MV-4-11 (cell line): ENCODE measurements at regions not wholly inside any gene's neighbourhood (a gene's known extent, or its start where the extent isn't known, plus 50 kb on each side); places are given as distances from the start of the nearest gene placed in this dataset.
"Not testable (repeated sequence)": the region's sequence is repeated elsewhere in the genome, so short reads cannot be mapped to it uniquely, and the experiment has no call there.

ENCODE experiments used
- DNase-seq: peaks from one replicate; lab custom pipeline; 2025; lab: John Stamatoyannopoulos, UW

- no peak for DNase-seq
Measured at GRCh38 chr3:115254492-115255196, 107.6 kb upstream of the ZBTB20 start.

DNA sequence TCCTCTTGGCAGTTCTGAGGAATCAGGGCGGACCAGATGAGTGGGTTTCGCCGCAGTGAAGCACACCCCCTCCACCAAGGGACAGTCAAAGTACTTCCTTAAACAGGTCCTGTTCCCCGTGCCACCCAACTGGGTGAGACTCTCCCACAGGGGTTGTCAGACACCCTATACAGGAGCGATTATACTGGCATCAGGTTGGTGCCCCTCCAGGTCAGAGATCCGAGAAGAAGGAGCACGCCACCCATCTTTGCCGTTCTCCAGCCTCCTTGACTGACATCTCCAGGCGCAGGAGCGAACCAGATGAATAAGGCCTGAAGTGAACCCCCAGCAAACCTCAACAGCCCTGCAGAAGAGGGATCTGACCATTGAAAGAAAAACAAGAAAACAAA, 108.1 kb upstream of the ZBTB20 start:
- DNase-seq, result no peak

- no peak for DNase-seq
Measured at GRCh38 chr3:115270849-115271248, 123.8 kb upstream of the ZBTB20 start.

GRCh38 chr3:115272036-115272824, 125.1 kb upstream of the ZBTB20 start:
- no peak for DNase-seq

DNA sequence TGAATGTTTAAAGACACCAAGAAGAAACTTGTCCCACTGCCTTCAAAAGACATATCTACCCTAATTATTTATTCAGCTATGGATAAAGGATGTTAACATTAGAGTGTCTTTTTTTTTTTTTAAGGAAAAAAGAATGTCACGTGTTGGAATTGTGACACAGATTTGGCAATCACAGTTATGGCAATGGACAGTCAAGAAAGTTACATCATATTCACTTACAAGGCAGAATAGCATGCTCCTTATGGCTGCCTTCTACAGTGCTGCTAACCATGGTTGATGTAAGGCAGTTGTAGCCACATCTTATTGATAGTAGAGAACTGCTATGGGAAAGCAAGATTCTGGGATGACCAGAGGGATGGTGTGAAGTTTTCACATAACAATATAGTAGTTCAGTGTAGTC, 128.8 kb upstream of the ZBTB20 start:
- no peak for DNase-seq

DNA sequence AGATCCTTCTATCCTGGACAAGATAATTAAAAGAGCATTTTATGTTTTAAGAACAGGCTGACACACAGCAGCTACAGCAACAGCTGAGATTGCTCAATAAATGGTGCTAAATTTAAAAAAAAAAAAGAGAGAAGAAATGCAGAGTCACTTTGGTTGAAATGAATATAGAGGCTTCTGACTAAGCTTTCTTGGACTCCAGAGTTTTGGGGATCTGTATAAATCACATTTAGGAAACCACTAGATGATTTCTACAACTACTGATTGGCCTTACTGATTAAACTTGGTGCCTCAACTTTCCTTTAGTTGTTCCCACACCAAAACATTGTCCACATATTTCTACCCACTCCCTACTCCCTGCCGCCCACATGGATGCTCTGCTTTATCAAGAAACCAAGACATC, 132.9 kb upstream of the ZBTB20 start:
- no peak for DNase-seq

DNA sequence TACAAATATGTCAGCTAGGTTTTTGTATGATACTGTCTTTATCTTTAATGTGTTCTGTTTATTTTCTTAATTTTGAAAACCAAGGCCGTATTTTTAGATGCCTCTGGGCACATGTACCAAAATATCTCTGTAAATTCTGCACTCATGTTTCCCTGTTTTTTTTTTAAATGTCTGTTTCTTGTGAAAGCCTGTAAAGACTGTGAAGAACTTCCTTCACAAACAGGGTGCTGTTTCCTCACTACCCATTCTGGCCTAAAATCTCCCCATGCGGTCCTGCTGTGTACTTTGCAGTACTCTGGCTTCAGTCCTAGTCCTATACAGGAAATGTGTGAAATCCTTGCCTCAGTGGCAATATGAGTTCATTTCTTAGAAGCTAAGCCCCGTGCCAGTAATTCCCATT, 133.4 kb upstream of the ZBTB20 start:
- no peak for DNase-seq

DNA sequence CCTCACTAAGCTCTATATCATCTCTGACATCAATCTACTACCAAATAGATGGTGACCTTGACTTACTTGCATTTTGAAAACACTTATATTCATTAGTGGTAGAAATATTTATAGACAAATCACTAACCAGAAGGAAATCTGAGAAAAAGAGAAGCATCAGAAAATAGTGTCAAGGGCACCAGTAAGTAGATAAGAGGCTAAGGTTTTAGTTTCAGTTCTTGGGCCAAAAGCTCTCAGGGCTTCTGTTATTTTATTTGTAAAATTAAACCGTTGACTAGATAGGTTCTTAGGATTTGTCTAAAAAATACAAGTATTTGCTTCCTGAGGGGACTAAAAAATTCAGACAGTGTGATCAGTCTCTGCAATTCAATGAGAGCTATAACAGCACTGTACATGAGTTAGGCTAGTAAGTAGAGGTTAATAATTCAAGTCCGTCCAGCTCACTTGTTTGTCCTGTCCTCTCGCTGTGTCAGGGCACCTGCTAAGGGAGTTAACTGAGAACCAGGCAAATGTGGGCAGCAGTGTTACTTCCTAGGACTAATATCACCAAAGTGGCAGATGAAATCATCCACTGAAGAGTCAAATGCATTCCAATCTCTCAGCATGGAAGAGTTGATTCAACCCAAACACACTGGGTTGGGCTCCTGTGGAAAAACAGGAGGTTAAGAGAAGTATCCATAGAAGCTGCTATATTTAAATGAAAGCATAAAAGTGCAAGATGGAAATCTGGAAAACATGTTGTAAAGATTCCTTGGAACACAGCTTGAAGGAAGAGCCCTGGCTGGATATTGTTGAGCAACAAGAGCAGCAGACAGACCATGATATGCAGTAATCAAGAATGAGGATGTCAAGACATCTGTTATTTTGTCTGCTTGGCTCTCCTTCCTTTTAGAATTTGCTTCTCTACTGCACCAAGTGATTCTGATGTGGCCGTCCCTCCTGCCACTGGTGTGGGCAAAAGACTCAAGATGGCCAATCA, 134.9 kb upstream of the ZBTB20 start:
- DNase-seq, result no peak

DNA sequence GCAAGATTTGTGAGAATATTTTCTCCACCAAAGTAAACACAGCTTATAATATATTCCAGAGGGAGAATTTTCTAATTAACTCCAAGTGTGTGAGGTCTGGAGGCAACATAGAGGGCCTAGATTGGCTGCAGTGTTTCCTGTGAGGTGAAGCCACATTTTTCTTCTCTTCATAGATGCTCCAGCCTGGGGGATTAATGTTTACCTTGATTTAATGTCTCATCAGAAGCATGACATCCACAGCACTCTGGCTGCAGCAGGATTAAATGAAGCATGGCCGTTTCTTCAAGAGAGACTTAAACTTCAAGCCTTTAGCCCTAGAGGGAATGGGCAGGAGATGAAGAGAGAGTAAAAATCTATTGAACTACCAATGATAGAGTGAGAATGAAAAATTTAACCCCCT, 137.9 kb upstream of the ZBTB20 start:
- no peak for DNase-seq

DNA sequence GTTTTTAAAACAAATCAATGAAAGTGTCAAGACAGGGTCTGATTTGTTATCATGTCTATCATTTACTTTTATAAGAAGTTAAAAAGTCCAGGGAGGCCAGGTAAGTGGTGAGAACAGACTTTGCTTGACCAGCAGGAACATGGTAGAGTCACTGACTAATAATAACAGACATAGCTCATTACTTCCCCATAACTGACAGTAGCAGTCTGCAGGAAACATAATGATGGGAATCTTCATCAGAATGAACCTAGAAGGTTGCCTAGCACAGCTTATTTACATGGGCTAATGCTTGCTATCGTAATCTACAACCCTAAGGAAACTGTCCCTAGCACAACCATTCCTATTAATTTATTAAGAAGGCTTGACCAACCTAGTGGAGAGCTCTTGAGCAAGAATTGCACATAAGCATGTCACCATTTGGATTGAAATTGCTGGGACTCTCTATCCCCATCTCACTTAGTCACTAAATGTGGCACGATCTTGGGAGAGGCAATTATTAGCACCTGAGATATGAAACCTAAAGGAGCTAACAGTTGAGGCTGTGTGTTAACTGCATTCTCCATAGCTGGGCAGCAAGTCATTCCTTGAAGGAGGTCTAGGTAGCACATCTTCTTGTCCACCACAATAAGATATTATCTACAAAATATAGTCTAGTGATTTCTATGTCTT, 139.6 kb upstream of the ZBTB20 start:
- DNase-seq, result no peak

DNA sequence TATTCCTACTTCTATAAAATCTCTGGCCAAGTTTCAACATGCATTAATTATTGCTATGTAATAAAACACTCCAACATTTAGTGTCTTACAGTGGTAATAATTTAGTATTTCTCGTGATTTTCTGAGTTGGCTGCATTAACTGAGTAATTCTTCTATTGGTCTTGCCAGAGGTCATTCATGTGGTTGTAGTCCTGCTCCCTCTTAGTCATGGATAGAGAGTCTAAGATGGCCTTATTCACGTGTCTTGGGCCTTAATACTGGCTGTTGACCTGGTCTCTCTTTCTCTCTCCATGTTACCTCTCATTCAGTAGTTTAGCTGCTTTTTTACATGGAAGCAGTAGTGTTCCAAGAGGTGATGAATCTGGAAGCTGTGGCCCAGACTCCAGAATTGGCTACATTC, 140.1 kb upstream of the ZBTB20 start:
- no peak for DNase-seq

DNA sequence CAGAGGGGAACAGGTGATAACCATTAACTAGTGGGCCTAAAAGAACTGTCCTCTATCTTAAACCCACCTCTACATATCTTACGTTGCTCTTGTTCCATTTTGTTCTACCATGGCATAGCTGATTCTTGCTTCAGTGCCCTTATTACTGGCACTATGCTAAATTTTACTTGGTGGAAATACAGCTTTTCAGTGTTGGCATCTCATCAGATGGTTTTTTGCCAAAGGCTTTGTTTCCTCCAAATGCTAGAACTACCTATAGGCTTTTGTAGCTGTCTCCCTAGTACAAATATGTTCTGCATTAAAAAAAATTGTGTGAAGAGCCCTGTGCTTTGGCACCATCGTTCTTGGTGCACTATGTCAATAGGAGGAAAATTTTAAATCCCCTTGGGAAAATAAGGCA, 145.0 kb upstream of the ZBTB20 start:
- DNase-seq, result no peak

DNA sequence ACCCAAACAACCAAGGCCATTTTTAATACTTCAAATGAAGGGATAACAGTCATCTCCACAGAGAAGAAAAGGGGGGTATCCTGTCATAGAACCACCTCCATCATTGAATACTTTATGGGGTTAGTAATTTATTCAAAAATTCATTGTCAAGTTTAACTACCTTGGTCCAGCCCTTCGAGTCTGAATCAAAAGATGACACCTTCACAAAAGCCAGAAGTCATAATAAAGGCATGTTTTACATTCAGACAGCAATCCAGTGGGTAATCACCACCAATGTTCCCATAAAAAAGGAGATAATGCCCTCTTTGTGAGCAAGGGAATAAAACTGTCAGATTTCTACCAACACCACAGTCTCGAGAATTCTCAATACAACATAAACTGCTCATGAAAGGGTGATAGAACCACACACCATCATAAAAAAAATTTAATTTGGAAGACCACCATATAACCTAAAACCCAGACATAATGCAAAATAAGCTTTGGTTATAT, 145.6 kb upstream of the ZBTB20 start:
- DNase-seq, result no peak

- DNase-seq, result no peak
Measured at GRCh38 chr3:115293321-115293720, 146.2 kb upstream of the ZBTB20 start.

- DNase-seq, result no peak
Measured at GRCh38 chr3:115301364-115301860, 154.3 kb upstream of the ZBTB20 start.

DNA sequence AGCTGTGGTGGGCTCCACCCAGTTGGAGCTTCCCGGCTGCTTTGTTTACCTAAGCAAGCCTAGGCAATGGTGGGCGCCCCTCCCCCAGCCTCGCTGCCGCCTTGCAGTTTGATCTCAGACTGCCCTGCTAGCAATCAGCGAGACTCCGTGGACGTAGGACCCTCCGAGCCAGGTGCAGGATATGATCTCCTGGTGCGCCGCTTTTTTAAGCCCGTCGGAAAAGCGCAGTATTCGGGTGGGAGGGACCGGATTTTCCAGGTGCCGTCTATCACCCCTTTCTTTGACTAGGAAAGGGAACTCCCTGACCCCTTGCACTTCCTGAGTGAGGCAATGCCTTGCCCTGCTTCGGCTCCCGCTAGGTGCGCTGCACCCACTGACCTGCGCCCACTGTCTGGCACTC, 170.9 kb upstream of the ZBTB20 start:
- not testable (repeated sequence) for DNase-seq

- no peak for DNase-seq
Measured at GRCh38 chr3:115321400-115321805, 174.3 kb upstream of the ZBTB20 start.

DNA sequence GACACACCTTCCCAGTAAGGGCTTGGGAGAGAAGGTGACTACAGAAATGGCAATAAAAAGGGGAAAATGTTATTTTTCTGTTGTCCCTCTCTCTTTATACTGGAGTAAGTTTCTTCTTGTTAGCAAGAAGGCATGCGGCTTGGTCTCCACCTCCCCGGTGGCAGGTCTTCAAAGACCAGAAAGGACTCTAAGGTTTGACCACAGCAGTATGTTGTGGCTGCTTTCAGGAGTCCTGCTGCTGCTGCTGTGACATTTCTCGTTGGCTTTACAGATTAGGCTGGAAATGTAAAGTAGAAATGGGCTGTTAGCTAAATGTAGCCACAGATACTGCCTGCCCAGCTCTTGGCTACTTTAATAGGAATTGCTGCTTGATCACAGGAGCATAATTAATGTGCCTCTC, 175.8 kb upstream of the ZBTB20 start:
- no peak for DNase-seq

GRCh38 chr3:115323380-115323779, 176.3 kb upstream of the ZBTB20 start:
- DNase-seq, result no peak

DNA sequence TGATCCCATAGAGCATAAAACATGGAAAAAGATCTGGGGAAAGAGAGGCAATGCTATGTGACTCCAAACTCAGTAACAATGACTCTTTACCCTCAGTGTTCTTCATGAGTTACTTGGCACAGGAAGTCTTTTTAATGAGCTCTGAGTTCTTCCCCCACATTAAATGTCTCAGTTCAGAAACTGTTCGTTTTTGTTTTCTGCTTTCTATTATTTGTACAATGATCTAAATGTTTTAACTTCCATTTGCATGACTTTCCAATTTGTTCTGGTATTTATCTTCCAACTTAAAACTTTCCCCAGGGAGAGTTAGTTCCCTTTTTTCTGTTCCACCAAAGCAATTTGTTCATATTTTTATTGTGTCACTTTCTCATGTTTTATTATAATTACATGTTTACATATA, 177.0 kb upstream of the ZBTB20 start:
- DNase-seq, result no peak

GRCh38 chr3:115325539-115325938, 178.5 kb upstream of the ZBTB20 start:
- DNase-seq, result no peak

DNA sequence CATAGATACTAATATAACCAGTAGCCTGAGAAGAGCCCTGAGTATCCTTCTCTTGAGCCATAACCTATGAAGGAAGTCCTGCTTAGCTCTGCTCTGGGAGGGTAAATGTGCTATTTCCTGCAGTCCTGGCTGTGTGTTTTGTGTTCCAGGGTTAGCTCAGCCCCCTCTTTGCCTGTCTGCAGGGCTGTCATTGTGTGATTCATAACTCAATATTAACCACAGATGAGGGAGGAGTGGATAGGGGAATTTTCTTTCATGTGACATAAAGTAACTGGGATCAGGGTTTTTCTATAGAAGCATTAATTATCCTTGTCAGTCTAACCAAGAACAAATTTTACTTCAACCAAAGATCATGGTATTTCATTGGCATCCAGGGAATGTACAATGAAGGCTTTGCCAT, 183.3 kb upstream of the ZBTB20 start:
- DNase-seq, result no peak
